Ishikawa (cell line): ENCODE measurements at regions not wholly inside any gene's neighbourhood (a gene's known extent, or its start where the extent isn't known, plus 50 kb on each side); places are given as distances from the start of the nearest gene placed in this dataset.

Experiments used
- NFIC ChIP-seq: IDR thresholded peaks from 2 replicates; pipeline ENCODE4 v1.6.1; 2012
- YY1 ChIP-seq: IDR thresholded peaks from 2 replicates; pipeline ENCODE4 v1.6.1; 2012; ENCODE audit warnings: low read depth

- TF ChIP-seq YY1 (no peak), NFIC (no peak)
Observed at GRCh38 chr13:50228527-50228926, 213.3 kb downstream of the KCNRG start.
